ENCODE measurements at regions not wholly inside any gene's neighbourhood (a gene's known extent, or its start where the extent isn't known, plus 50 kb on each side); places are given as distances from the start of the nearest gene placed in this dataset.

- Histone ChIP-seq H3K4me3 (no peak overlapping the region), H3K27me3 (no peaks in the 10 kb centered on the region), H3K4me1 (peaks cover 0 to 7% (median 0%) of the 10 kb centered on the region in 4 donors), H3K27ac (no peak overlapping the region), H3K36me3 (no peaks in the 10 kb centered on the region), H3K9me3 (peaks cover 0 to 6% (median 5%) of the 10 kb centered on the region in 3 donors)
- intact Hi-C loops (cut with DNase I; ENCODE audit: low total_unique reads) = no loop called here
- peak; percentile 81 to 87 for DNase-seq
- no peak for TF ChIP-seq CTCF (IDR thresholded peaks at IDR 0.05)
Observed at GRCh38 chr11:87398931-87399330, 361.2 kb downstream of the TMEM135 start.

GRCh38 chr11:87397011-87397865 is 359.5 kb downstream of the TMEM135 start:
- no peak for DNase-seq
- no peak overlapping the region for H3K27ac ChIP-seq
- no peak for TF ChIP-seq CTCF (IDR thresholded peaks at IDR 0.05)
- peaks cover 0 to 6% (median 5%) of the 10 kb centered on the region in 3 donors for H3K9me3 ChIP-seq
- H3K27me3 ChIP-seq = no peaks in the 10 kb centered on the region
- intact Hi-C loops (cut with DNase I; ENCODE audit: low total_unique reads) = no loop called here
- H3K36me3 ChIP-seq = no peaks in the 10 kb centered on the region
- H3K4me3 ChIP-seq = no peak overlapping the region
- no peaks in the 10 kb centered on the region for H3K4me1 ChIP-seq

GRCh38 chr11:87394924-87395323 is 357.2 kb downstream of the TMEM135 start:
- Histone ChIP-seq H3K4me1 (peaks cover 0 to 13% (median 5%) of the 10 kb centered on the region in 4 donors), H3K27me3 (no peaks in the 10 kb centered on the region), H3K9me3 (peaks cover 0 to 6% (median 5%) of the 10 kb centered on the region in 3 donors), H3K4me3 (no peak overlapping the region), H3K27ac (no peak overlapping the region), H3K36me3 (no peaks in the 10 kb centered on the region)
- DNase-seq = no peak
- intact Hi-C loops (cut with DNase I; ENCODE audit: low total_unique reads) = no loop called here
- no peak for TF ChIP-seq CTCF (IDR thresholded peaks at IDR 0.05)

GRCh38 chr11:87392665-87393064 is 354.9 kb downstream of the TMEM135 start:
- intact Hi-C loops (cut with DNase I; ENCODE audit: low total_unique reads) = no loop called here
- no peak for TF ChIP-seq CTCF (IDR thresholded peaks at IDR 0.05)
- no peak for DNase-seq
- peaks cover 0 to 13% (median 5%) of the 10 kb centered on the region in 4 donors for H3K4me1 ChIP-seq
- peaks cover 0 to 6% (median 5%) of the 10 kb centered on the region in 3 donors for H3K9me3 ChIP-seq
- no peaks in the 10 kb centered on the region for H3K27me3 ChIP-seq
- H3K36me3 ChIP-seq = no peaks in the 10 kb centered on the region
- H3K4me3 ChIP-seq = no peak overlapping the region
- peak overlapping the region in 1 of 2 donors; percentile 43 for H3K27ac ChIP-seq

GRCh38 chr11:87391496-87391895 is 353.8 kb downstream of the TMEM135 start:
- Histone ChIP-seq H3K36me3 (no peaks in the 10 kb centered on the region), H3K27me3 (no peaks in the 10 kb centered on the region), H3K4me3 (no peak overlapping the region), H3K4me1 (peaks cover 0 to 13% (median 5%) of the 10 kb centered on the region in 4 donors), H3K9me3 (peaks cover 0 to 7% (median 6%) of the 10 kb centered on the region in 3 donors), H3K27ac (peak overlapping the region; percentile 3 to 43)
- no peak for TF ChIP-seq CTCF (IDR thresholded peaks at IDR 0.05)
- DNase-seq = no peak
- intact Hi-C loops (cut with DNase I; ENCODE audit: low total_unique reads) = no loop called here

All from tibial artery (tissue), 4 donors.